ENCODE measurements at regions not wholly inside any gene's neighbourhood (a gene's known extent, or its start where the extent isn't known, plus 50 kb on each side); places are given as distances from the start of the nearest gene placed in this dataset.
"Not testable (repeated sequence)": the region's sequence is repeated elsewhere in the genome, so short reads cannot be mapped to it uniquely, and the experiment has no call there.

DNA sequence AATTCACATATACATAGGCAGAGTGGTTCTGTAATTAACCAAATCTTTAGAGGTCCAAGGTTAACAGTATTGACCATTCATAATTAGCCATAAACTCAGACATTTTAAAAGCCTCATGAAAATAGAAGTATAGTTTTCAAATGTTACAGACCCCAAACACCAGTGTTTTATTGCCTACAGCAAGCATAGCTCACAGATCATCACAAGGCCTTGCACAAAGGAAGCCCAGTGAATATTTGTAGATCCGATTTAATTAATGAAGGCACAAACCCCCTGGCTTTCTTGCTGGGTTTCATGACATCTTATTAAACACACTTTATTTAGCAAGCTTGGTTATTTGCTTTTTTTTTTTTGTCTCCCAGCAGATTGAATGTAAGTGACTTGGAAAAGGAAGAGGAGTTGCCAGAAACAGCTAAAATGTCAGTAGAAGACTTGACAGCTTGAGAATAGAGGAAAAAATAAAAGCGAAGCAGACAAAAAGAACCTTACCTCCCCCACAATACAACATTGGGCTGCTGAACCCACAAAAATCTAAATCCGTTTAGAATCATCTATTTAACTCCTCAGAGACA lies 283.9 kb upstream of the TNC start:
- Mint-ChIP-seq H3K4me3 (no peak overlapping the region), H3K4me1 (ENCODE audit: low read depth in 2 of 2) (no peaks in the 10 kb centered on the region), H3K27ac (no peak overlapping the region), H3K36me3 (ENCODE audit: insufficient read depth) (no peaks in the 10 kb centered on the region), H3K9me3 (peaks cover 0 to 2% of the 10 kb centered on the region in 2 donors), H3K27me3 (peaks cover 7 to 43% of the 10 kb centered on the region in 2 donors)
- DNase-seq (no peak), ATAC-seq (replicated peaks) (no peak)

DNA sequence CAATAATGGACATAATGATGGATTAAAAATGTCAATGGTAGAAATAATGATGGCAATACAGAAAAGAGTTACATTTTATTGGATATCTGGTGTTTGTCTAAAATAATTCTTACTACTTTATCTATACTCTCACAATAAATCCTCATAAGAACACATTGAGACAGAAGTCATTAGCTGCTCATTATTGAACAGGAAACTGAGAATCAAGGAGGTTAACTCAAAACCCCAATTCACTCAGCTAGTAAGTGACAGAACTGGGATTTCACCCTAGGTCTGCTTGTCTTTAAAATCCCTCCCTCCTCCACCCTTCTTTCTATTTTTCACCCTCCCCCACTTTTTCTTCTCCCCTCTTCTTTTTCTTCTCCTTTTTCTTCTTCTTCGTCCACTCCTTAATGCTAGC lies 285.8 kb upstream of the TNC start:
- Mint-ChIP-seq H3K36me3 (ENCODE audit: insufficient read depth) (no peaks in the 10 kb centered on the region), H3K27ac (no peak overlapping the region), H3K4me1 (ENCODE audit: low read depth in 2 of 2) (no peaks in the 10 kb centered on the region), H3K9me3 (peaks cover 0 to 2% of the 10 kb centered on the region in 2 donors), H3K27me3 (peaks cover 12 to 35% of the 10 kb centered on the region in 2 donors), H3K4me3 (no peak overlapping the region)
- ATAC-seq (replicated peaks): no peak
- DNase-seq: no peak

DNA sequence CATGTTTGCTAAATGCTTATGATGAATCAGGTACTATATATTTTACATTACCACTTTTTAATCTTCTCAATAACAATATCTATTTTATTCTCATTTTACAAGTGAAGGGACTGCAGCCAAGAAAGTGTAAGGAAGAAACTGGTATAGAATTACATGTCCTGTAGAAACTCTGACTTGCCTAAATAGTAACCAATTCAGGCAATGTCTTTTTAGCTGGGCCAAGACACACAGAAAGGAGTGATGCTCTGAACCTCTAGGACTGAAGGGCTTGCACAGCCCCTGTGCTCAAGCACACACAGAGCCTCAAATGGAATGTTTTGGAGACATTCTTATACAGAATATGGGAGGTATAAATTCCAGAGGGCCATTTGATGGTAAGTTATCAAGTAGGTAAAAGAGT lies 286.4 kb upstream of the TNC start:
- peaks cover 17 to 35% of the 10 kb centered on the region in 2 donors for H3K27me3 Mint-ChIP-seq
- no peak overlapping the region for H3K27ac Mint-ChIP-seq
- no peaks in the 10 kb centered on the region for H3K4me1 Mint-ChIP-seq (ENCODE audit: low read depth in 2 of 2)
- H3K36me3 Mint-ChIP-seq (ENCODE audit: insufficient read depth): no peaks in the 10 kb centered on the region
- DNase-seq: no peak
- H3K4me3 Mint-ChIP-seq: no peak overlapping the region
- ATAC-seq (replicated peaks): no peak
- H3K9me3 Mint-ChIP-seq: peaks cover 3 to 6% of the 10 kb centered on the region in 2 donors

DNA sequence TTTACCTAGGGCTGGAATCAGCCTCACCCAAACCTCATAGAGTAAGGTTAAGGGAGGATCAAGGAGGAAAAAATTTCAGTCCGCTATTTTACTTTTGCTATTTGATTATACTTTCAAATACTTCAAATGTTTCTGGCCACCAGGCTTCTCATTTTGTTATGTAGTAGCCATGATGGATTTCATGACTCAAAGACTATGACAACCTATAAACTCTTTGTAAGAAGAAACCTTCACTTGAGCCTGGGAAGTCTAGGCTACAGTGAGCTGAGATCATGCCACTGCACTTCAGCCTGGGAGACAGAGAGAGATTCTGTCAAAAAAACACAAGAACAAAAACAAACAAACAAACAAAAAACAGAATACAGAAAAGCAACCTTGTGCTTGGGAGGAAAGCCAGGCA lies 293.6 kb upstream of the TNC start:
- Mint-ChIP-seq H3K4me3 (no peak overlapping the region), H3K27me3 (peaks cover 15 to 19% of the 10 kb centered on the region in 2 donors), H3K9me3 (peaks cover 4 to 7% of the 10 kb centered on the region in 2 donors), H3K36me3 (ENCODE audit: insufficient read depth) (no peaks in the 10 kb centered on the region), H3K27ac (no peak overlapping the region), H3K4me1 (ENCODE audit: low read depth in 2 of 2) (no peaks in the 10 kb centered on the region)
- DNase-seq (no peak), ATAC-seq (replicated peaks) (no peak)

DNA sequence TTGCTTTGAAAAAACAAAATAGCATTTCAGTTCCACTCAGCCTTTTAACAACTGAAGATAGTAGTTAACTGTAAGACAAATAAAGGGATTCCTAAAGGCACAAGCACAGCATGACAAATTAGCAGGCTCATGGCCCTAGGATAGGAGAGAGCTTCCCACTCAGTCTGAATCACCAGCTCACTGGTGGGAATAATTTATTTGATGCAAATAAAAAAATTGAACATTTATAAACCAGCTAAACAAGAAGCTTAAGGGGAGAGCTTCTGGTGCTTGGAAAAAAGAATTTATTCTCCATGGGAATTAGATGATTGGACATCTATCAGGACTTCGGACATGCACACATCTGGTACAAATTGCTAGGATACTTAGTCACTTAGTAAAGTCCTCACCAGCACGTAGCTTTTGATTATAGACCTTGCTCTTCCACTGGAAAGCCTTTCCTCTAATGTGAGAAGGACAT lies 294.1 kb upstream of the TNC start:
- H3K36me3 Mint-ChIP-seq (ENCODE audit: insufficient read depth): no peaks in the 10 kb centered on the region
- no peak overlapping the region for H3K27ac Mint-ChIP-seq

DNA sequence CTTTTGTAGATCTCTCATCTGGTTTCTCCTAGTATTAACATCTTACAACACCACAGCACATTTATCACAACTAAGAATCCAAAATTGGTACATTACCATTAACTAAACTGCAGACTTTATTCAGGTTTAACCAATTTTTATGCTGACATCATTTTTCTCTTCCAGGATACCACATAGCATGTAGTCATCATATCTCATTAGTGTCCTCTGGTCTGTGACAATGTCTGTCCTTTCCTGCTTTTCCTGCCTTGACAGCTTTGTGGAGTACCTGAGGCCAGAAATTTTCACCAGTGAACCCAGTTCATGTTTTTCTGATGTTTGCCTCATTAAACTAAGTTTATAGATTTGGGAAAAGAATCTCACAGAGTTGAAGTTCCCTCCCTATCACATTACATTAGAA lies 294.7 kb upstream of the TNC start:
- H3K27me3 Mint-ChIP-seq: peaks cover 15 to 18% of the 10 kb centered on the region in 2 donors
- H3K27ac Mint-ChIP-seq: no peak overlapping the region

More for the DNA sequence above, 294.1 kb upstream of the TNC start:
- ATAC-seq (replicated peaks): no peak
- Mint-ChIP-seq H3K4me3 (no peak overlapping the region), H3K4me1 (ENCODE audit: low read depth in 2 of 2) (no peaks in the 10 kb centered on the region), H3K27me3 (peaks cover 15 to 18% of the 10 kb centered on the region in 2 donors), H3K9me3 (peaks cover 4 to 7% of the 10 kb centered on the region in 2 donors)
- DNase-seq: no peak

DNA sequence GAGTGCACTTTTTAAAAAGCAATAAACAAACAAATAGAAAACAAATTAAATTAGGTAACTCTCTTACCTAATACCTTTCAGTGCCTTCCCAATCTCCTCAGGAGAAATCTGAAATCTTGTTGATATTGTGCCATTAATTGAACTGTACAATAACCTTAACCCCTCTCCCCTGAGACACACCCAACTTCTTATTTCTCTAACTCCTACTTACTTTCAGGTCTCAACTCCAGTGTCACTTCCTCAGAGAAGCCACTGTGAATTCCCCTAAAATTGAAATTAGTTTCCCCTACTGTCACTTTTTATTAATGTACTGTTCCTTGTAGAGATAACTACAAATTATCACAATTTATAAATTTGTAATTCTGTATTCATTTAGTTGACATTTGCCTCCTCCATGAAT lies 295.3 kb upstream of the TNC start:
- H3K4me3 Mint-ChIP-seq: no peak overlapping the region
- H3K27ac Mint-ChIP-seq: no peak overlapping the region
- ATAC-seq (replicated peaks): no peak
- no peaks in the 10 kb centered on the region for H3K36me3 Mint-ChIP-seq (ENCODE audit: insufficient read depth)
- H3K27me3 Mint-ChIP-seq: peaks cover 12 to 13% of the 10 kb centered on the region in 2 donors
- DNase-seq: no peak
- H3K4me1 Mint-ChIP-seq (ENCODE audit: low read depth in 2 of 2): no peaks in the 10 kb centered on the region
- peaks cover 6 to 7% of the 10 kb centered on the region in 2 donors for H3K9me3 Mint-ChIP-seq

More for the DNA sequence above, 294.7 kb upstream of the TNC start:
- DNase-seq: no peak
- Mint-ChIP-seq H3K4me1 (ENCODE audit: low read depth in 2 of 2) (no peaks in the 10 kb centered on the region), H3K9me3 (peaks cover 6 to 7% of the 10 kb centered on the region in 2 donors), H3K4me3 (no peak overlapping the region), H3K36me3 (ENCODE audit: insufficient read depth) (no peaks in the 10 kb centered on the region)
- no peak for ATAC-seq (replicated peaks)

DNA sequence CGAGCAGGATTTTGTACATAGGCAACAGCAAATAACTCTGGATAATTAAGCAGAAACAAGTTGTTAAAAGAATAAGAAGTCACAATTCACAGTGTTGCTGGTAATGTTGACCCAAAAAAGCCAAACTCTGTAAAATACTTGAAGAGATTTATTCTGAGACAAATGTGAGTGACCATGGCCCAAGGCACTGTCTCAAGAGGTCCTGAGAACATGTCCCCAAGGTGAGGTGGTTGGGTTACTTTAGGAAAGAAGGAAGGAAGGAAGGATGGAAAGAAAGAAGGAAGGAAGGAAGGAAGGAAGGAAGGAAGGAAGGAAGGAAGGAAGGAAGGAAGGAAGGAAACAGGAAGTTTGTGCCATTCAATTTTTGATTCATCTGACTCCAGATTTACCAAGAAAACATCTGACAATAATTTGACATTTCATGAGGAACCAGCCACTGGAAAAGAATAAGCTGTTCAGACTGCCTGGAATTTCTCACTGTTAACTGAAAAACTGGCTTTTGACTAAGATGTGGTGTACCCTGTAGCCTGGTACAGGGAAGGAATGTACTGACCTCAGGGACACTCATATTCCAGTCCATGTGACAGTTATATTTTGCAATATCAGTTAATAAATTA lies 295.9 kb upstream of the TNC start:
- DNase-seq: no peak
- Mint-ChIP-seq H3K4me3 (no peak overlapping the region), H3K4me1 (ENCODE audit: low read depth in 2 of 2) (no peaks in the 10 kb centered on the region), H3K27ac (no peak overlapping the region), H3K36me3 (ENCODE audit: insufficient read depth) (no peaks in the 10 kb centered on the region), H3K9me3 (peaks cover 5 to 7% of the 10 kb centered on the region in 2 donors), H3K27me3 (peaks cover 7 to 9% of the 10 kb centered on the region in 2 donors)
- no peak for ATAC-seq (replicated peaks)

DNA sequence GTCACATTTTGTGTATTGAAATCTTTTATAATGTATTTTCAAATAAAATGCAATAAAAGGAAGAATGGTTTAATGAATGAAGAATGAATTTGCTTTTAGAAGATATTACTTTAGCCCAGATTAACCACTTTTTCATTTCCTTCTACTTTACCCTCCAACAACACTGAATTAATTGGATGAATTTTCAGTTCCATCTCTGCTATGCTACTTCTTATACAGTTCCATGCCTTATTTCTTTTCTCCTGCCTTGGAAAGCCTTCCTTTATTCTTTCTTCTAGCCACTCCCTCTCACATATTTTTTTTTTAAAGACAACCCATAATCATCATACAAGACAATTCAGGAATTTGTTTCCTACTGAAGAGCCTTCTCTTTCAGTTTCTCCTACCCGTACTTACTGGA lies 296.6 kb upstream of the TNC start:
- no peak overlapping the region for H3K27ac Mint-ChIP-seq
- peaks cover under 1 to 5% of the 10 kb centered on the region in 2 donors for H3K27me3 Mint-ChIP-seq
- peaks cover 1 to 2% of the 10 kb centered on the region in 2 donors for H3K9me3 Mint-ChIP-seq
- DNase-seq (no peak), ATAC-seq (replicated peaks) (no peak)
- H3K4me1 Mint-ChIP-seq (ENCODE audit: low read depth in 2 of 2): no peaks in the 10 kb centered on the region
- H3K36me3 Mint-ChIP-seq (ENCODE audit: insufficient read depth): no peaks in the 10 kb centered on the region
- no peak overlapping the region for H3K4me3 Mint-ChIP-seq

DNA sequence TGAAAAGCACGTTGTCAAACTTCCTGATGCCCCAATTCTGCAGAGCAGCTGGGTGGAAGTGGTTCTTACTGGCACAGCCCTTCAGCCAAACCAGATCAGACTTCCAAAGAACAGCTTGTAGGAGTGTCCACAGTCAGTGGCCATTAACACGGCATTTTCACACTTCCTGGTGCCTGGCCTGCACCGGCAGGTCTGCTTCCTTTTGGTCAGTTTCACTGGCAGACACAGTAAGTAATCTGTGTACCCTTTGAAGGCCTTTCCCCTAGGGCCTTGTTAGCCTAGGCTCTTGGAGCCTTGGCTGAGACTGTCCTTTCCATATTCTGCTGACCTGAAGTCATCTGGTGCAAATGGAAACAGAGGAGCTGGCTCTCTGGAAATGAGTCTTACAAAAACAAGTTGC lies 297.5 kb upstream of the TNC start:
- Mint-ChIP-seq H3K27ac (no peak overlapping the region), H3K4me1 (ENCODE audit: low read depth in 2 of 2) (no peaks in the 10 kb centered on the region), H3K36me3 (ENCODE audit: insufficient read depth) (no peaks in the 10 kb centered on the region), H3K27me3 (peaks cover 0 to 5% of the 10 kb centered on the region in 2 donors), H3K4me3 (no peak overlapping the region), H3K9me3 (peaks cover 0 to 2% of the 10 kb centered on the region in 2 donors)
- DNase-seq (no peak), ATAC-seq (replicated peaks) (no peak)

DNA sequence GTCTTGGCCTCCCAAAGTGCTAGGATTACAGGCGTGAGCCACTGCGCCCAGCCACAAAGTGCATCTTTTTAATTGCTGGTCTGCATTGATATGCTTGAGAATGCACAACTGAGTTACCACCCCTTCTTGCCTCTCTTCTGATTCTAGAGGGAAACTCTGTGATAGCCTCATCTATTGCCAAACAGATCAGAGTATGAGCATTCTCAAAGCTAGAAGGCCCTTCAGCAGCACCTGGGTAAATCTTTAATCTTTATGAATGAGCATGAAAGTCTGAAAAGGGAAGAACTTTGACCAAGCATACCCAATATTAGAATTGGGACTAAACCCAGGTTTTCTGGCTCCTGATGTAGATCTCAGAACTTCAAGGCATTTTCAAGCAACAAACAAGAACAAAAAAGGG lies 298.3 kb upstream of the TNC start:
- H3K27me3 Mint-ChIP-seq: peaks cover 0 to 5% of the 10 kb centered on the region in 2 donors
- no peak for ATAC-seq (replicated peaks)
- no peaks in the 10 kb centered on the region for H3K4me1 Mint-ChIP-seq (ENCODE audit: low read depth in 2 of 2)
- no peaks in the 10 kb centered on the region for H3K36me3 Mint-ChIP-seq (ENCODE audit: insufficient read depth)
- H3K9me3 Mint-ChIP-seq: peaks cover 0 to 6% of the 10 kb centered on the region in 2 donors
- DNase-seq: no peak
- no peak overlapping the region for H3K27ac Mint-ChIP-seq
- no peak overlapping the region for H3K4me3 Mint-ChIP-seq

DNA sequence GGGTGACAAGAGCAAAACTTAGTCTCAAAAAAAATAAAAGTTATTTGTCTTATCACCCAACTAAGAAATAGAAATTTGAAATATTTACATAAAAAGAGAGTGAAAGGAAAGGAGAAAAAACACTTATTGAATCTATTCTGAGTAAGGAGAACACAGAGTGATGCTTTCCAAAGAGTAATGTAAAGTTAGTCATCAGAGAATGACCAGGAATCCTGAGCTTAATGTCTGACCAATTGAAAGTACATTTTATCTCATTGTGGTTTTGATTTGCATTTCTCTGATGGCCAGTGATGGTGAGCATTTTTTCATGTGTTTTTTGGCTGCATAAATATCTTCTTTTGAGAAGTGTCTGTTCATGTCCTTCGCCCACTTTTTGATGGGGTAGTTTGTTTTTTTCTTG lies 300.2 kb upstream of the TNC start:
- DNase-seq; H3K27me3 Mint-ChIP-seq; H3K27ac Mint-ChIP-seq; H3K4me1 Mint-ChIP-seq (ENCODE audit: low read depth in 2 of 2); H3K36me3 Mint-ChIP-seq (ENCODE audit: insufficient read depth); H3K4me3 Mint-ChIP-seq; ATAC-seq (replicated peaks); H3K9me3 Mint-ChIP-seq: not testable (repeated sequence)

DNA sequence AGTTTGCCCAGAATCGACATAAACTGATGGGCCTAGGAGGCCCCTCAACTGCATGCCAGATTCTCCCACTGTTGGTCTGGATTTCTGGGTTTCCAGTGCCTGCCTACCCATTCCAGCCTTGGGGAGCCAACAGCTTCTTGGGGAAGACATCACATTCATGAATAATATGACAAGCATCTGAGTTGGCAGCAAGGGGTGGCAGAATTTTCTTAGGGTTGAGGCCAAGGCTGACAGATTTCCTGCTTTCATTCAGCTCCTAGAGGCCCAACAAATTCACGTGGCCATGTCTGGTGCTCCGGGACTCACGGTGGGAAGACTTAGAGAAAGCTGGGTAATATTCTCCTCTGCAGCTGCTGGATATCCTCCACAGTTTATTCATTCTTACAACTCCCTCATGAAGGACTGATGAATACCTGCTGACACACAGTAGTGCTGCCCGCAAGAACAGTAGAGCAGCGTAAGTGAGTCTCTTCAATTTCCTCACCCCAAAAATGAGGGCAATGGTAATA lies 305.0 kb upstream of the TNC start:
- ATAC-seq (replicated peaks) (no peak), DNase-seq (no peak)
- H3K27ac Mint-ChIP-seq: no peak overlapping the region
- H3K9me3 Mint-ChIP-seq: peaks cover 0 to 10% of the 10 kb centered on the region in 2 donors
- no peaks in the 10 kb centered on the region for H3K36me3 Mint-ChIP-seq (ENCODE audit: insufficient read depth)
- H3K4me1 Mint-ChIP-seq (ENCODE audit: low read depth in 2 of 2): no peaks in the 10 kb centered on the region
- H3K4me3 Mint-ChIP-seq: no peak overlapping the region
- no peaks in the 10 kb centered on the region for H3K27me3 Mint-ChIP-seq

DNA sequence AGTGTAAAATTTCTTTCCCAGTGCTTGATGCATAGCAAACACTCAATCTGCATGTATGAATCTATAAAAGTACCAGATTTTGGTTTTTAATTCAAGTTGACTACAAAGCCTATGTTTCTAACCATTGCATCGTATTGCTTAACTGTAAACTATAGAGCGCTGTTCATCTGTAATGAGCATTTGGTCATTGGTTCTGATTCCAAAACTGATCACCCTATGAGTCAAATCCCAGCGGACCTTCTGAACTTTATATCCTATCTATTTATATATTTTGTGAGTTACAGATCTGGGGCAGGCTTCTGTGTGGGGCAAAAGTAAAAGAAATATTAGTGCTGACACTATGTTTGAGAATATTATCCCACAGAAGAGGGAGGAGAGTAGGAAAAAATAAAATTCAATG lies 305.7 kb upstream of the TNC start:
- Mint-ChIP-seq H3K4me3 (no peak overlapping the region), H3K4me1 (ENCODE audit: low read depth in 2 of 2) (no peaks in the 10 kb centered on the region), H3K9me3 (peaks cover 0 to 10% of the 10 kb centered on the region in 2 donors), H3K27ac (no peak overlapping the region), H3K27me3 (no peaks in the 10 kb centered on the region), H3K36me3 (ENCODE audit: insufficient read depth) (no peaks in the 10 kb centered on the region)
- ATAC-seq (replicated peaks) (no peak), DNase-seq (no peak)

Measured in effector memory CD8-positive, alpha-beta T cell (primary cell).